Activated T-cell treated with anti-CD3 and anti-CD28 coated beads for 1 hour (primary cell): ENCODE measurements at regions not wholly inside any gene's neighbourhood (a gene's known extent, or its start where the extent isn't known, plus 50 kb on each side); places are given as distances from the start of the nearest gene placed in this dataset.
"Not testable (repeated sequence)": the region's sequence is repeated elsewhere in the genome, so short reads cannot be mapped to it uniquely, and the experiment has no call there.

ENCODE experiments used
- DNase-seq: peaks from one replicate; pipeline ENCODE4 v3.0.0-alpha.2; 2020; ENCODE audit warnings: low read depth

- no peak for DNase-seq
Observed at GRCh38 chr10:23493711-23494110, 54.8 kb downstream of the OTUD1 start.

- no peak for DNase-seq
Observed at GRCh38 chr10:23496727-23497126, 57.9 kb downstream of the OTUD1 start.

GRCh38 chr10:23499372-23500132 is 60.7 kb downstream of the OTUD1 start:
- DNase-seq, result no peak

- DNase-seq, result no peak
Observed at GRCh38 chr10:23505797-23506465, 67.1 kb downstream of the OTUD1 start.

GRCh38 chr10:23512355-23513058 is 73.6 kb downstream of the OTUD1 start:
- DNase-seq, result no peak

- not testable (repeated sequence) for DNase-seq
Observed at GRCh38 chr10:23513621-23514020, 74.7 kb downstream of the OTUD1 start.

GRCh38 chr10:23514321-23514720 is 75.4 kb downstream of the OTUD1 start:
- DNase-seq, result no peak

GRCh38 chr10:23516530-23516929 is 77.7 kb downstream of the OTUD1 start:
- DNase-seq, result no peak

- no peak for DNase-seq
Observed at GRCh38 chr10:23517155-23517554, 78.3 kb downstream of the OTUD1 start.

GRCh38 chr10:23521735-23522134 is 82.9 kb downstream of the OTUD1 start:
- DNase-seq, result no peak

- no peak for DNase-seq
Observed at GRCh38 chr10:23522345-23522744, 83.5 kb downstream of the OTUD1 start.

GRCh38 chr10:23523251-23523650 is 84.4 kb downstream of the OTUD1 start:
- no peak for DNase-seq

GRCh38 chr10:23525406-23525805 is 86.5 kb downstream of the OTUD1 start:
- DNase-seq, result no peak

- no peak for DNase-seq
Observed at GRCh38 chr10:23528419-23528818, 89.5 kb downstream of the OTUD1 start.

GRCh38 chr10:23529625-23530024 is 90.8 kb downstream of the OTUD1 start:
- DNase-seq, result no peak

GRCh38 chr10:23530079-23530478 is 91.2 kb downstream of the OTUD1 start:
- no peak for DNase-seq

- DNase-seq, result no peak
Observed at GRCh38 chr10:23533212-23533611, 94.3 kb downstream of the OTUD1 start.

GRCh38 chr10:23534326-23534725 is 95.5 kb downstream of the OTUD1 start:
- DNase-seq, result no peak

- DNase-seq, result no peak
Observed at GRCh38 chr10:23534761-23535160, 95.9 kb downstream of the OTUD1 start.

- no peak for DNase-seq
Observed at GRCh38 chr10:23535381-23535780, 96.5 kb downstream of the OTUD1 start.

GRCh38 chr10:23538968-23539367 is 100.1 kb downstream of the OTUD1 start:
- DNase-seq, result no peak

GRCh38 chr10:23540401-23541030 is 101.6 kb downstream of the OTUD1 start:
- no peak for DNase-seq
